WTC11 (cell line): ENCODE measurements at regions not wholly inside any gene's neighbourhood (a gene's known extent, or its start where the extent isn't known, plus 50 kb on each side); places are given as distances from the start of the nearest gene placed in this dataset.
A peak's percentile ranks its signal among the peaks of the same experiment; 100 is the strongest.

Experiments used
- ATAC-seq: fragments of 200-7000 bp; cut with Tn5 transposase; 2 replicates; pipeline ENCODE4 v1.10.0; 2021; ENCODE audit warnings: mild to moderate bottlenecking, moderate library complexity
- CTCF ChIA-PET: fragments of 300-600 bp; sonication (Branson Sonifier 250); formaldehyde crosslinking; loops from one replicate; lab custom pipeline; 2021; ENCODE audit warnings: antibody characterized with exemption; lab: Charles Lee
- POLR2A ChIA-PET: fragments of 350-600 bp; sonication (Branson Sonifier 250); formaldehyde crosslinking; loops from one replicate; lab custom pipeline; 2021; ENCODE audit warnings: antibody characterized with exemption; lab: Charles Lee
- DNase-seq: peaks from one replicate; pipeline ENCODE4 v3.0.0; 2021; ENCODE audit warnings: low spot score
- H3K27ac Mint-ChIP-seq: 2 replicates; pipeline ENCODE4 v1.8.0; 2021; ENCODE audit warnings: mixed read lengths
- H3K27me3 Mint-ChIP-seq: 2 replicates; pipeline ENCODE4 v1.8.0; 2021; ENCODE audit warnings: low read depth, mild to moderate bottlenecking, moderate library complexity, mixed read lengths
- H3K36me3 Mint-ChIP-seq: 2 replicates; pipeline ENCODE4 v1.8.0; 2021; ENCODE audit warnings: mixed read lengths
- H3K4me1 Mint-ChIP-seq: 2 replicates; pipeline ENCODE4 v1.8.0; 2022; ENCODE audit warnings: mixed read lengths
- H3K4me3 Mint-ChIP-seq: 2 replicates; pipeline ENCODE4 v1.8.0; 2021; ENCODE audit warnings: mild to moderate bottlenecking, moderate library complexity, mixed read lengths
- H3K9me3 Mint-ChIP-seq: 2 replicates; pipeline ENCODE4 v1.8.0; 2021; ENCODE audit warnings: mixed read lengths
- CREB1 ChIP-seq: sonication (generic); formaldehyde crosslinking; IDR thresholded peaks from 2 replicates; pipeline ENCODE4 v1.8.0; 2023; ENCODE audit warnings: mild to moderate bottlenecking, missing genetic modification reagents
- ERG ChIP-seq: fragments of 250-450 bp; sonication (Bioruptor Pico); IDR thresholded peaks from 2 replicates; pipeline ENCODE4 v1.8.0; 2021; ENCODE audit warnings: mild to moderate bottlenecking
- FOXJ3 ChIP-seq: sonication (generic); formaldehyde crosslinking; IDR thresholded peaks from 2 replicates; pipeline ENCODE4 v1.9.0; 2021; ENCODE audit warnings: missing genetic modification reagents, mild to moderate bottlenecking, borderline replicate concordance
- MLX ChIP-seq: sonication (generic); formaldehyde crosslinking; IDR thresholded peaks from 2 replicates; pipeline ENCODE4 v1.8.1; 2023; ENCODE audit warnings: mild to moderate bottlenecking, missing genetic modification reagents, moderate library complexity
- NFATC4 ChIP-seq: fragments of 250-450 bp; sonication (Bioruptor Pico); IDR thresholded peaks from 2 replicates; pipeline ENCODE4 v1.9.0; 2021; ENCODE audit warnings: mild to moderate bottlenecking
- NFE2L1 ChIP-seq: sonication (generic); formaldehyde crosslinking; IDR thresholded peaks from 2 replicates; pipeline ENCODE4 v1.8.1; 2023; ENCODE audit warnings: missing genetic modification reagents
- OVOL2 ChIP-seq: fragments of 250-450 bp; sonication (Bioruptor Pico); IDR thresholded peaks from 2 replicates; pipeline ENCODE4 v1.9.0; 2021; ENCODE audit warnings: mild to moderate bottlenecking, borderline replicate concordance
- PRRX2 ChIP-seq: fragments of 250-450 bp; sonication (Bioruptor Pico); IDR thresholded peaks from 2 replicates; pipeline ENCODE4 v1.8.0; 2021; ENCODE audit warnings: mild to moderate bottlenecking
- RORB ChIP-seq: fragments of 250-450 bp; sonication (Bioruptor Pico); IDR thresholded peaks from 2 replicates; pipeline ENCODE4 v1.9.0; 2021; ENCODE audit warnings: mild to moderate bottlenecking
- SMAD4 ChIP-seq: sonication (generic); formaldehyde crosslinking; IDR thresholded peaks from 2 replicates; pipeline ENCODE4 v1.8.0; 2022; ENCODE audit warnings: mild to moderate bottlenecking, missing genetic modification reagents
- TEAD4 ChIP-seq: sonication (generic); formaldehyde crosslinking; IDR thresholded peaks from 2 replicates; pipeline ENCODE4 v1.8.0; 2022; ENCODE audit warnings: mild to moderate bottlenecking, missing genetic modification reagents
- ZNF138 ChIP-seq: sonication (generic); formaldehyde crosslinking; conservative IDR thresholded peaks from 2 replicates; pipeline ENCODE4 v1.8.1; 2022; ENCODE audit warnings: mild to moderate bottlenecking, moderate library complexity, missing genetic modification reagents
- ZNF671 ChIP-seq: fragments of 250-450 bp; sonication (Bioruptor Pico); IDR thresholded peaks from 2 replicates; pipeline ENCODE4 v1.8.0; 2021; ENCODE audit warnings: mild to moderate bottlenecking
- ZSCAN18 ChIP-seq: fragments of 250-450 bp; sonication (Bioruptor Pico); IDR thresholded peaks from 2 replicates; pipeline ENCODE4 v2.1.2; 2022; ENCODE audit warnings: mild to moderate bottlenecking, moderate library complexity
- TF ChIP-seq, protein P1 (sequence below): fragments of 250-450 bp; sonication (Bioruptor Pico); IDR thresholded peaks from 2 replicates; pipeline ENCODE4 v1.9.0; 2021; ENCODE audit warnings: mild to moderate bottlenecking, borderline replicate concordance
- TF ChIP-seq, protein P2 (sequence below): fragments of 250-450 bp; sonication (Bioruptor Pico); IDR thresholded peaks from 2 replicates; pipeline ENCODE4 v1.9.0; 2021; ENCODE audit warnings: mild to moderate bottlenecking
- TF ChIP-seq, protein P3 (sequence below): sonication (generic); formaldehyde crosslinking; IDR thresholded peaks from 2 replicates; pipeline ENCODE4 v1.8.1; 2023; ENCODE audit warnings: mild to moderate bottlenecking, missing genetic modification reagents, borderline replicate concordance
- TF ChIP-seq, protein P4 (sequence below): sonication (generic); formaldehyde crosslinking; IDR thresholded peaks from 2 replicates; pipeline ENCODE4 v1.8.0; 2022; ENCODE audit warnings: mild to moderate bottlenecking, missing genetic modification reagents

DNA sequence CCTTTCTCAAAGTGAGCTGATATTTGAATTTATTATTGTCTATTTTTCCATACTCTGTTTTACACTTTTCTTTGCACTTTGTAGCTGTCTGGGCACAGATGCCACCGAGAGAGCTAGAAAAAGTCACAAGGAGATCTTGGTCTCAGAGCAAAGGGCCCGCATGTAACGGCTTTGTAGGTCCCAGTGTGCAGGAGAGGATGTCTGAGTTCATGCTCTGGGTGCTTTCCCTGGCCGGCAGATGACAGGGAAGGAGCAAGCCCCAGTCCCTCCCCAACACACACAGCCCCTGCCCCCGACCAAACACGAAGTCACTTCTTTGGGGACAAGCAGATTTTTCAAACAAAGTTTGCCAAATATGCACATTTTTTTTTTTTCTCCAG, 55.8 kb downstream of the SMIM38 start:
- DNase-seq (peak; percentile 5), ATAC-seq (no peak)
- Mint-ChIP-seq H3K36me3 (no peaks in the 10 kb centered on the region), H3K4me3 (no peak overlapping the region), H3K4me1 (peaks cover 6% of the 10 kb centered on the region; the same call in 1 of the 2 replicates), H3K27ac (no peak overlapping the region), H3K9me3 (peaks cover 11% of the 10 kb centered on the region), H3K27me3 (peaks cover 3% of the 10 kb centered on the region; the same call in 1 of the 2 replicates)
- TF ChIP-seq RORB (CRISPR knock-in tag) (no peak), ZNF671 (CRISPR knock-in tag) (no peak), FOXJ3 (CRISPR knock-in tag) (no peak), TEAD4 (CRISPR knock-in tag) (no peak), CREB1 (CRISPR knock-in tag) (no peak), ZSCAN18 (CRISPR knock-in tag) (no peak), PRRX2 (CRISPR knock-in tag) (no peak), NFE2L1 (CRISPR knock-in tag) (no peak), MLX (CRISPR knock-in tag) (no peak), NFATC4 (CRISPR knock-in tag) (no peak), OVOL2 (no peak), SMAD4 (CRISPR knock-in tag) (no peak), ERG (CRISPR knock-in tag) (no peak), ZNF138 (no peak)
- TF ChIP-seq, protein P1, sequence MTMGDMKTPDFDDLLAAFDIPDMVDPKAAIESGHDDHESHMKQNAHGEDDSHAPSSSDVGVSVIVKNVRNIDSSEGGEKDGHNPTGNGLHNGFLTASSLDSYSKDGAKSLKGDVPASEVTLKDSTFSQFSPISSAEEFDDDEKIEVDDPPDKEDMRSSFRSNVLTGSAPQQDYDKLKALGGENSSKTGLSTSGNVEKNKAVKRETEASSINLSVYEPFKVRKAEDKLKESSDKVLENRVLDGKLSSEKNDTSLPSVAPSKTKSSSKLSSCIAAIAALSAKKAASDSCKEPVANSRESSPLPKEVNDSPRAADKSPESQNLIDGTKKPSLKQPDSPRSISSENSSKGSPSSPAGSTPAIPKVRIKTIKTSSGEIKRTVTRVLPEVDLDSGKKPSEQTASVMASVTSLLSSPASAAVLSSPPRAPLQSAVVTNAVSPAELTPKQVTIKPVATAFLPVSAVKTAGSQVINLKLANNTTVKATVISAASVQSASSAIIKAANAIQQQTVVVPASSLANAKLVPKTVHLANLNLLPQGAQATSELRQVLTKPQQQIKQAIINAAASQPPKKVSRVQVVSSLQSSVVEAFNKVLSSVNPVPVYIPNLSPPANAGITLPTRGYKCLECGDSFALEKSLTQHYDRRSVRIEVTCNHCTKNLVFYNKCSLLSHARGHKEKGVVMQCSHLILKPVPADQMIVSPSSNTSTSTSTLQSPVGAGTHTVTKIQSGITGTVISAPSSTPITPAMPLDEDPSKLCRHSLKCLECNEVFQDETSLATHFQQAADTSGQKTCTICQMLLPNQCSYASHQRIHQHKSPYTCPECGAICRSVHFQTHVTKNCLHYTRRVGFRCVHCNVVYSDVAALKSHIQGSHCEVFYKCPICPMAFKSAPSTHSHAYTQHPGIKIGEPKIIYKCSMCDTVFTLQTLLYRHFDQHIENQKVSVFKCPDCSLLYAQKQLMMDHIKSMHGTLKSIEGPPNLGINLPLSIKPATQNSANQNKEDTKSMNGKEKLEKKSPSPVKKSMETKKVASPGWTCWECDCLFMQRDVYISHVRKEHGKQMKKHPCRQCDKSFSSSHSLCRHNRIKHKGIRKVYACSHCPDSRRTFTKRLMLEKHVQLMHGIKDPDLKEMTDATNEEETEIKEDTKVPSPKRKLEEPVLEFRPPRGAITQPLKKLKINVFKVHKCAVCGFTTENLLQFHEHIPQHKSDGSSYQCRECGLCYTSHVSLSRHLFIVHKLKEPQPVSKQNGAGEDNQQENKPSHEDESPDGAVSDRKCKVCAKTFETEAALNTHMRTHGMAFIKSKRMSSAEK (CRISPR knock-in tag): no peak
- TF ChIP-seq, protein P2, sequence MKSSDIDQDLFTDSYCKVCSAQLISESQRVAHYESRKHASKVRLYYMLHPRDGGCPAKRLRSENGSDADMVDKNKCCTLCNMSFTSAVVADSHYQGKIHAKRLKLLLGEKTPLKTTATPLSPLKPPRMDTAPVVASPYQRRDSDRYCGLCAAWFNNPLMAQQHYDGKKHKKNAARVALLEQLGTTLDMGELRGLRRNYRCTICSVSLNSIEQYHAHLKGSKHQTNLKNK (CRISPR knock-in tag): no peak
- TF ChIP-seq, protein P3, sequence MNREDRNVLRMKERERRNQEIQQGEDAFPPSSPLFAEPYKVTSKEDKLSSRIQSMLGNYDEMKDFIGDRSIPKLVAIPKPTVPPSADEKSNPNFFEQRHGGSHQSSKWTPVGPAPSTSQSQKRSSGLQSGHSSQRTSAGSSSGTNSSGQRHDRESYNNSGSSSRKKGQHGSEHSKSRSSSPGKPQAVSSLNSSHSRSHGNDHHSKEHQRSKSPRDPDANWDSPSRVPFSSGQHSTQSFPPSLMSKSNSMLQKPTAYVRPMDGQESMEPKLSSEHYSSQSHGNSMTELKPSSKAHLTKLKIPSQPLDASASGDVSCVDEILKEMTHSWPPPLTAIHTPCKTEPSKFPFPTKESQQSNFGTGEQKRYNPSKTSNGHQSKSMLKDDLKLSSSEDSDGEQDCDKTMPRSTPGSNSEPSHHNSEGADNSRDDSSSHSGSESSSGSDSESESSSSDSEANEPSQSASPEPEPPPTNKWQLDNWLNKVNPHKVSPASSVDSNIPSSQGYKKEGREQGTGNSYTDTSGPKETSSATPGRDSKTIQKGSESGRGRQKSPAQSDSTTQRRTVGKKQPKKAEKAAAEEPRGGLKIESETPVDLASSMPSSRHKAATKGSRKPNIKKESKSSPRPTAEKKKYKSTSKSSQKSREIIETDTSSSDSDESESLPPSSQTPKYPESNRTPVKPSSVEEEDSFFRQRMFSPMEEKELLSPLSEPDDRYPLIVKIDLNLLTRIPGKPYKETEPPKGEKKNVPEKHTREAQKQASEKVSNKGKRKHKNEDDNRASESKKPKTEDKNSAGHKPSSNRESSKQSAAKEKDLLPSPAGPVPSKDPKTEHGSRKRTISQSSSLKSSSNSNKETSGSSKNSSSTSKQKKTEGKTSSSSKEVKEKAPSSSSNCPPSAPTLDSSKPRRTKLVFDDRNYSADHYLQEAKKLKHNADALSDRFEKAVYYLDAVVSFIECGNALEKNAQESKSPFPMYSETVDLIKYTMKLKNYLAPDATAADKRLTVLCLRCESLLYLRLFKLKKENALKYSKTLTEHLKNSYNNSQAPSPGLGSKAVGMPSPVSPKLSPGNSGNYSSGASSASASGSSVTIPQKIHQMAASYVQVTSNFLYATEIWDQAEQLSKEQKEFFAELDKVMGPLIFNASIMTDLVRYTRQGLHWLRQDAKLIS: no peak
- TF ChIP-seq, protein P4, sequence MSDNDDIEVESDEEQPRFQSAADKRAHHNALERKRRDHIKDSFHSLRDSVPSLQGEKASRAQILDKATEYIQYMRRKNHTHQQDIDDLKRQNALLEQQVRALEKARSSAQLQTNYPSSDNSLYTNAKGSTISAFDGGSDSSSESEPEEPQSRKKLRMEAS (CRISPR knock-in tag): no peak
- ChIA-PET POLR2A (no interaction called here), CTCF (interaction anchor here (1.0 to 2.5 kb wide), 3 partner anchors 80 to 459 kb away, joined by 3 to 12 read pairs (median 5); no protein-coding TSS in a partner anchor)
